ENCODE measurements at regions not wholly inside any gene's neighbourhood (a gene's known extent, or its start where the extent isn't known, plus 50 kb on each side); places are given as distances from the start of the nearest gene placed in this dataset.

GRCh38 chr21:24628536-24628935 is 978.7 kb downstream of the MRPL39 start:
- Mint-ChIP-seq H3K27me3 (no peaks in the 10 kb centered on the region), H3K27ac (no peak overlapping the region), H3K9me3 (peaks cover 0 to 5% (median 0%) of the 10 kb centered on the region in 11 donors), H3K36me3 (no peaks in the 10 kb centered on the region), H3K4me3 (no peak overlapping the region), H3K4me1 (no peaks in the 10 kb centered on the region)
- DNase-seq (no peak), ATAC-seq (no peak)
- H3K36me3 ChIP-seq (ENCODE audit: control insufficient read depth in 2 of 3, insufficient read depth in 3 of 3, low read length in 3 of 3), result no peaks in the 10 kb centered on the region
- H3K27ac ChIP-seq (ENCODE audit: low read depth, low read length), result no peak overlapping the region
- no peaks in the 10 kb centered on the region for H3K27me3 ChIP-seq (ENCODE audit: control insufficient read depth in 2 of 2, insufficient read depth in 2 of 2, low read length in 2 of 2)
- intact Hi-C loops (cut with micrococcal nuclease), result no loop called here
- ChIA-PET POLR2A (no interaction called here), CTCF (no interaction called here)
- no peaks in the 10 kb centered on the region for H3K9me3 ChIP-seq (ENCODE audit: control insufficient read depth in 2 of 3, low read length in 3 of 3)
- no peak overlapping the region for H3K4me3 ChIP-seq (ENCODE audit: low read length)
- H3K4me1 ChIP-seq (ENCODE audit: control insufficient read depth in 2 of 2, insufficient read depth in 2 of 2, low read length in 2 of 2), result no peaks in the 10 kb centered on the region

- H3K27me3 Mint-ChIP-seq, result no peaks in the 10 kb centered on the region
- POLR2A ChIA-PET, result no interaction called here
- H3K4me3 ChIP-seq (ENCODE audit: low read length), result no peak overlapping the region
- intact Hi-C loops (cut with micrococcal nuclease), result no loop called here
- no peaks in the 10 kb centered on the region for H3K27me3 ChIP-seq (ENCODE audit: control insufficient read depth in 2 of 2, insufficient read depth in 2 of 2, low read length in 2 of 2)
- H3K4me3 Mint-ChIP-seq, result no peak overlapping the region
- no peak overlapping the region for H3K27ac ChIP-seq (ENCODE audit: low read depth, low read length)
- H3K9me3 Mint-ChIP-seq, result peaks cover 0 to 5% (median 0%) of the 10 kb centered on the region in 11 donors
- no peaks in the 10 kb centered on the region for H3K36me3 Mint-ChIP-seq
- H3K27ac Mint-ChIP-seq, result no peak overlapping the region
- no peaks in the 10 kb centered on the region for H3K4me1 ChIP-seq (ENCODE audit: control insufficient read depth in 2 of 2, insufficient read depth in 2 of 2, low read length in 2 of 2)
- ATAC-seq (no peak), DNase-seq (no peak)
- no peaks in the 10 kb centered on the region for H3K4me1 Mint-ChIP-seq
- no peaks in the 10 kb centered on the region for H3K9me3 ChIP-seq (ENCODE audit: control insufficient read depth in 2 of 3, low read length in 3 of 3)
- CTCF ChIA-PET, result no interaction called here
- H3K36me3 ChIP-seq (ENCODE audit: control insufficient read depth in 2 of 3, insufficient read depth in 3 of 3, low read length in 3 of 3), result no peaks in the 10 kb centered on the region
Observed at GRCh38 chr21:24628046-24628445, 979.2 kb downstream of the MRPL39 start.

- no peak for DNase-seq
- H3K9me3 ChIP-seq (ENCODE audit: control insufficient read depth in 2 of 3, low read length in 3 of 3), result no peaks in the 10 kb centered on the region
- ChIA-PET POLR2A (no interaction called here), CTCF (no interaction called here)
- no peak overlapping the region for H3K4me3 ChIP-seq (ENCODE audit: low read length)
- no peaks in the 10 kb centered on the region for H3K27me3 ChIP-seq (ENCODE audit: control insufficient read depth in 2 of 2, insufficient read depth in 2 of 2, low read length in 2 of 2)
- Mint-ChIP-seq H3K27ac (no peak overlapping the region), H3K27me3 (no peaks in the 10 kb centered on the region), H3K9me3 (peaks cover 0 to 17% (median 7%) of the 10 kb centered on the region in 11 donors), H3K4me3 (no peak overlapping the region), H3K4me1 (no peaks in the 10 kb centered on the region), H3K36me3 (peaks cover 0 to 6% (median 0%) of the 10 kb centered on the region in 5 donors)
- no peak overlapping the region for H3K27ac ChIP-seq (ENCODE audit: low read depth, low read length)
- no peaks in the 10 kb centered on the region for H3K4me1 ChIP-seq (ENCODE audit: control insufficient read depth in 2 of 2, insufficient read depth in 2 of 2, low read length in 2 of 2)
- intact Hi-C loops (cut with micrococcal nuclease), result no loop called here
- no peak for ATAC-seq
- H3K36me3 ChIP-seq (ENCODE audit: control insufficient read depth in 2 of 3, insufficient read depth in 3 of 3, low read length in 3 of 3), result no peaks in the 10 kb centered on the region
Observed at GRCh38 chr21:24617819-24618218, 989.5 kb downstream of the MRPL39 start.

- Histone ChIP-seq H3K9me3 (ENCODE audit: control insufficient read depth in 2 of 3, low read length in 3 of 3) (no peaks in the 10 kb centered on the region), H3K36me3 (ENCODE audit: control insufficient read depth in 2 of 3, insufficient read depth in 3 of 3, low read length in 3 of 3) (no peaks in the 10 kb centered on the region), H3K27ac (ENCODE audit: low read depth, low read length) (no peak overlapping the region), H3K27me3 (ENCODE audit: control insufficient read depth in 2 of 2, insufficient read depth in 2 of 2, low read length in 2 of 2) (no peaks in the 10 kb centered on the region), H3K4me1 (ENCODE audit: control insufficient read depth in 2 of 2, insufficient read depth in 2 of 2, low read length in 2 of 2) (no peaks in the 10 kb centered on the region), H3K4me3 (ENCODE audit: low read length) (no peak overlapping the region)
- no peaks in the 10 kb centered on the region for H3K36me3 Mint-ChIP-seq
- no peaks in the 10 kb centered on the region for H3K4me1 Mint-ChIP-seq
- peaks cover 0 to 6% (median 3%) of the 10 kb centered on the region in 11 donors for H3K9me3 Mint-ChIP-seq
- ChIA-PET CTCF (no interaction called here), POLR2A (no interaction called here)
- no peak overlapping the region for H3K27ac Mint-ChIP-seq
- DNase-seq, result no peak
- H3K27me3 Mint-ChIP-seq, result no peaks in the 10 kb centered on the region
- intact Hi-C loops (cut with micrococcal nuclease), result no loop called here
- no peak for ATAC-seq
- no peak overlapping the region for H3K4me3 Mint-ChIP-seq
Observed at GRCh38 chr21:24594082-24594481, 1013.2 kb downstream of the MRPL39 start.

DNA sequence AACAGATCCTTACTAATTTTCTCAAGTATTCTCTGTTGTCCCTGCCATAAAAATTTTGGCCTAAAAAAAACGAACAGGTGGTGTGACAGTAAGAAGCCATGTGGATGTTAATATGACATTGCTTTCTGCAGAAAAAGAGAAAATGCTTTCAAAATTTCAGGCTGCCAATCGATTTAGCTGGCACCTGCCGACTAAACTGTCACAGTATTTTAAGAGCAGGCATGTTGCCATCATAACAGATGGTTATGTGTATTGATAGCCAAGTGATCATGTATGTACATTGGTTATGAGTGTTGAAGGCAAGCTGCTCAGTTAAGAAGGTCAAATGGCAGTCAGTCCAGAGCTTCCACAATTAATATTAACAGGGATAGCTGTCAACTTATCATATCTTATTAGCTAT is 1017.0 kb downstream of the MRPL39 start:
- Mint-ChIP-seq H3K27me3 (no peaks in the 10 kb centered on the region), H3K9me3 (peaks cover 0 to 7% (median 0%) of the 10 kb centered on the region in 11 donors), H3K4me3 (no peak overlapping the region), H3K36me3 (no peaks in the 10 kb centered on the region), H3K4me1 (no peaks in the 10 kb centered on the region), H3K27ac (no peak overlapping the region)
- no peak for ATAC-seq
- H3K9me3 ChIP-seq (ENCODE audit: control insufficient read depth in 2 of 3, low read length in 3 of 3), result no peaks in the 10 kb centered on the region
- ChIA-PET CTCF (no interaction called here), POLR2A (no interaction called here)
- H3K4me1 ChIP-seq (ENCODE audit: control insufficient read depth in 2 of 2, insufficient read depth in 2 of 2, low read length in 2 of 2), result no peaks in the 10 kb centered on the region
- intact Hi-C loops (cut with micrococcal nuclease), result no loop called here
- no peak overlapping the region for H3K4me3 ChIP-seq (ENCODE audit: low read length)
- no peaks in the 10 kb centered on the region for H3K27me3 ChIP-seq (ENCODE audit: control insufficient read depth in 2 of 2, insufficient read depth in 2 of 2, low read length in 2 of 2)
- no peak overlapping the region for H3K27ac ChIP-seq (ENCODE audit: low read depth, low read length)
- no peaks in the 10 kb centered on the region for H3K36me3 ChIP-seq (ENCODE audit: control insufficient read depth in 2 of 3, insufficient read depth in 3 of 3, low read length in 3 of 3)
- no peak for DNase-seq

DNA sequence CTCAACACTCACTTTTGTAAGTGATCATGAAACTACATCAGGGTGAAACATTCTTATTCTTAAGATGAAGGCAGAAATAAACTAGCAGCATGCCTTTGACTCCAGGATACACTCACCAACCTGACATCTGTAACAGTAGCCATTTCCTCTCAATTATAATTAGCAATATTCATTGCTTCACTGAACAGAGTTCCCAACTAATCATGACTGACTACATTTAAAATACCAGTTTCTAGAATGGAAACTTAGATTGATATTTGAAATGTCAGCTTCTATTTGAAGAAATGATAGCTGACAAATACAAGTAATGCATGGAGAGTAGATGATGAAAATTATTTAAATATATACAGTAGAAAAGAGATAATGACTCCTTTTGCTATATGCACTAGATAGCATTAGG is 1023.8 kb downstream of the MRPL39 start:
- H3K9me3 ChIP-seq (ENCODE audit: control insufficient read depth in 2 of 3, low read length in 3 of 3), result no peaks in the 10 kb centered on the region
- no peak overlapping the region for H3K4me3 ChIP-seq (ENCODE audit: low read length)
- ATAC-seq (no peak), DNase-seq (no peak)
- Mint-ChIP-seq H3K36me3 (no peaks in the 10 kb centered on the region), H3K4me1 (no peaks in the 10 kb centered on the region), H3K9me3 (peaks cover 0 to 9% (median 2%) of the 10 kb centered on the region in 11 donors), H3K27ac (no peak overlapping the region), H3K4me3 (no peak overlapping the region), H3K27me3 (no peaks in the 10 kb centered on the region)
- ChIA-PET POLR2A (no interaction called here), CTCF (no interaction called here)
- no peaks in the 10 kb centered on the region for H3K4me1 ChIP-seq (ENCODE audit: control insufficient read depth in 2 of 2, insufficient read depth in 2 of 2, low read length in 2 of 2)
- no peaks in the 10 kb centered on the region for H3K36me3 ChIP-seq (ENCODE audit: control insufficient read depth in 2 of 3, insufficient read depth in 3 of 3, low read length in 3 of 3)
- intact Hi-C loops (cut with micrococcal nuclease), result no loop called here
- no peak overlapping the region for H3K27ac ChIP-seq (ENCODE audit: low read depth, low read length)
- no peaks in the 10 kb centered on the region for H3K27me3 ChIP-seq (ENCODE audit: control insufficient read depth in 2 of 2, insufficient read depth in 2 of 2, low read length in 2 of 2)

- no peak overlapping the region for H3K4me3 Mint-ChIP-seq
- H3K4me1 ChIP-seq (ENCODE audit: control insufficient read depth in 2 of 2, insufficient read depth in 2 of 2, low read length in 2 of 2), result no peaks in the 10 kb centered on the region
- ChIA-PET CTCF (no interaction called here), POLR2A (no interaction called here)
- no peaks in the 10 kb centered on the region for H3K36me3 ChIP-seq (ENCODE audit: control insufficient read depth in 2 of 3, insufficient read depth in 3 of 3, low read length in 3 of 3)
- H3K27ac Mint-ChIP-seq, result no peak overlapping the region
- H3K36me3 Mint-ChIP-seq, result no peaks in the 10 kb centered on the region
- no peaks in the 10 kb centered on the region for H3K27me3 Mint-ChIP-seq
- peaks cover 0 to 4% (median 0%) of the 10 kb centered on the region in 11 donors for H3K9me3 Mint-ChIP-seq
- no peaks in the 10 kb centered on the region for H3K4me1 Mint-ChIP-seq
- H3K27ac ChIP-seq (ENCODE audit: low read depth, low read length), result no peak overlapping the region
- intact Hi-C loops (cut with micrococcal nuclease), result no loop called here
- no peak for DNase-seq
- H3K4me3 ChIP-seq (ENCODE audit: low read length), result no peak overlapping the region
- no peak for ATAC-seq
- no peaks in the 10 kb centered on the region for H3K9me3 ChIP-seq (ENCODE audit: control insufficient read depth in 2 of 3, low read length in 3 of 3)
- H3K27me3 ChIP-seq (ENCODE audit: control insufficient read depth in 2 of 2, insufficient read depth in 2 of 2, low read length in 2 of 2), result no peaks in the 10 kb centered on the region
Observed at GRCh38 chr21:24577301-24577700, 1030.0 kb downstream of the MRPL39 start.
